Gastroesophageal sphincter (tissue), 3 donors: ENCODE measurements at regions not wholly inside any gene's neighbourhood (a gene's known extent, or its start where the extent isn't known, plus 50 kb on each side); places are given as distances from the start of the nearest gene placed in this dataset.

Experiments used
- CTCF ChIP-seq, 4 experiments: fragments of 200-600 bp in 2 of 4; fragments of 450-650 bp in 2 of 4; sonication (generic) in 1 of 4; IDR thresholded peaks; one replicate each; pipeline ENCODE4 v1.5.1; 2017 to 2019; ENCODE audit warnings: antibody characterized with exemption in 4 of 4, mild to moderate bottlenecking in 2 of 4, moderate library complexity in 2 of 4
- POLR2A ChIP-seq, 2 donors: fragments of 450-650 bp; IDR thresholded peaks; one replicate each; pipeline ENCODE4 v1.6.1; 2017; ENCODE audit warnings: antibody characterized with exemption in 2 of 2, mild to moderate bottlenecking in 2 of 2, moderate library complexity in 1 of 2
- POLR2AphosphoS5 ChIP-seq: sonication (generic); formaldehyde crosslinking; IDR thresholded peaks from one replicate; pipeline ENCODE4 v1.6.1; 2017; ENCODE audit warnings: antibody characterized with exemption

GRCh38 chr1:14535619-14536355 lies 62.7 kb upstream of the KAZN start:
- no peak for TF ChIP-seq POLR2AphosphoS5
- no peak for TF ChIP-seq CTCF (IDR thresholded peaks at IDR 0.05)
- no peak for TF ChIP-seq POLR2A (IDR thresholded peaks at IDR 0.05)
